ENCODE measurements at regions not wholly inside any gene's neighbourhood (a gene's known extent, or its start where the extent isn't known, plus 50 kb on each side); places are given as distances from the start of the nearest gene placed in this dataset.

GRCh38 chr21:36247316-36248010 is 72.5 kb upstream of the MORC3 start:
- H2BK5ac ChIP-seq (ENCODE audit: insufficient read length, low read length), result no peak overlapping the region
- peaks cover 3% of the 10 kb centered on the region; the same call in 1 of the 2 replicates for H3K4me1 ChIP-seq (ENCODE audit: insufficient read depth, low read length)
- no peak overlapping the region for H3K27ac ChIP-seq (ENCODE audit: insufficient read length, low read depth, low read length)
- no peak overlapping the region for H4K91ac ChIP-seq (ENCODE audit: insufficient read length, low read depth, low read length)
- no peak overlapping the region for H2BK12ac ChIP-seq (ENCODE audit: insufficient read length, low read depth, low read length)
- H2AK5ac ChIP-seq (ENCODE audit: insufficient read length, low read length), result no peak overlapping the region
- no peak overlapping the region for H3K23ac ChIP-seq (ENCODE audit: insufficient read length, low read depth, low read length)
- Mint-ChIP-seq H3K36me3 (ENCODE audit: insufficient read depth in 1 of 3, low read depth in 3 of 3) (peaks cover 10 to 30% (median 30%) of the 10 kb centered on the region in 3 experiments; a peak in 6 of 7 replicates), H3K27me3 (ENCODE audit: low read depth) (no peaks in the 10 kb centered on the region), H3K4me3 (no peak overlapping the region), H3K4me1 (peaks cover 21 to 40% of the 10 kb centered on the region in 2 experiments), H3K9me3 (no peaks in the 10 kb centered on the region), H3K27ac (peak overlapping the region in 1 of 3 experiments; percentile 23; a peak in 1 of 7 replicates)
- no peaks in the 10 kb centered on the region for H4K20me1 ChIP-seq (ENCODE audit: control insufficient read depth, insufficient read depth, insufficient read length)
- no peak overlapping the region for H3K14ac ChIP-seq (ENCODE audit: insufficient read depth, low read length)
- H4K5ac ChIP-seq (ENCODE audit: insufficient read length, low read depth, low read length), result no peak overlapping the region
- H3K56ac ChIP-seq (ENCODE audit: insufficient read length, low read depth, low read length), result no peak overlapping the region
- H3K79me2 ChIP-seq (ENCODE audit: insufficient read depth, low read length), result no peaks in the 10 kb centered on the region
- TF ChIP-seq, protein P1, sequence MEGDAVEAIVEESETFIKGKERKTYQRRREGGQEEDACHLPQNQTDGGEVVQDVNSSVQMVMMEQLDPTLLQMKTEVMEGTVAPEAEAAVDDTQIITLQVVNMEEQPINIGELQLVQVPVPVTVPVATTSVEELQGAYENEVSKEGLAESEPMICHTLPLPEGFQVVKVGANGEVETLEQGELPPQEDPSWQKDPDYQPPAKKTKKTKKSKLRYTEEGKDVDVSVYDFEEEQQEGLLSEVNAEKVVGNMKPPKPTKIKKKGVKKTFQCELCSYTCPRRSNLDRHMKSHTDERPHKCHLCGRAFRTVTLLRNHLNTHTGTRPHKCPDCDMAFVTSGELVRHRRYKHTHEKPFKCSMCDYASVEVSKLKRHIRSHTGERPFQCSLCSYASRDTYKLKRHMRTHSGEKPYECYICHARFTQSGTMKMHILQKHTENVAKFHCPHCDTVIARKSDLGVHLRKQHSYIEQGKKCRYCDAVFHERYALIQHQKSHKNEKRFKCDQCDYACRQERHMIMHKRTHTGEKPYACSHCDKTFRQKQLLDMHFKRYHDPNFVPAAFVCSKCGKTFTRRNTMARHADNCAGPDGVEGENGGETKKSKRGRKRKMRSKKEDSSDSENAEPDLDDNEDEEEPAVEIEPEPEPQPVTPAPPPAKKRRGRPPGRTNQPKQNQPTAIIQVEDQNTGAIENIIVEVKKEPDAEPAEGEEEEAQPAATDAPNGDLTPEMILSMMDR (conservative IDR thresholded peaks at IDR 0.05), result no peak
- no peak overlapping the region for H3K9ac ChIP-seq (ENCODE audit: extremely low read depth, insufficient read length, low read length)
- WGBS (ENCODE audit: extremely low coverage, insufficient read length, low lambda C conversion rate), result no CpG with 5 or more reads among the region's 8 CpGs
- no peak overlapping the region for H3K4me2 ChIP-seq (ENCODE audit: insufficient read depth, insufficient read length, low read length)
- H3T11ph ChIP-seq (ENCODE audit: low read length), result no peak overlapping the region
- no peak for DNase-seq
- H2AFZ ChIP-seq (ENCODE audit: low read length), result no peak overlapping the region
- no peak overlapping the region for H2BK120ac ChIP-seq (ENCODE audit: low read depth, low read length, poor library complexity, severe bottlenecking)
- H3K9me3 ChIP-seq (ENCODE audit: control insufficient read depth, low read depth, low read length), result no peaks in the 10 kb centered on the region
- H2BK20ac ChIP-seq (ENCODE audit: low read depth, low read length, poor library complexity, severe bottlenecking), result no peak overlapping the region
- H3K79me1 ChIP-seq (ENCODE audit: insufficient read depth, low read depth, low read length, poor library complexity, severe bottlenecking), result no peaks in the 10 kb centered on the region
- no peaks in the 10 kb centered on the region for H3K27me3 ChIP-seq (ENCODE audit: insufficient read depth, low read length)
- no peaks in the 10 kb centered on the region for H3K23me2 ChIP-seq (ENCODE audit: insufficient read length, low read depth, low read length, poor library complexity, severe bottlenecking)
- no peak overlapping the region for H3K4ac ChIP-seq (ENCODE audit: low read depth, low read length)
- H4K8ac ChIP-seq (replicated peaks; ENCODE audit: insufficient read length, low read depth, low read length), result no peak overlapping the region
- H2BK15ac ChIP-seq (ENCODE audit: low read depth, low read length), result no peak overlapping the region
- no peak overlapping the region for H3K18ac ChIP-seq (ENCODE audit: insufficient read length, low read depth, low read length)
